OCI-LY1 (cell line): ENCODE measurements at regions not wholly inside any gene's neighbourhood (a gene's known extent, or its start where the extent isn't known, plus 50 kb on each side); places are given as distances from the start of the nearest gene placed in this dataset.

Experiments
- H2AFZ ChIP-seq: fragments of 200-600 bp; sonication (generic), shearing (Covaris generic); 2 replicates; pipeline ENCODE4 v1.6.0; 2014; ENCODE audit warnings: antibody characterized with exemption, mild to moderate bottlenecking, low read length
- H3F3A ChIP-seq: fragments of 200-600 bp; sonication (generic), shearing (Covaris generic); 2 replicates; pipeline ENCODE4 v1.6.0; 2014; ENCODE audit warnings: mild to moderate bottlenecking, antibody characterized with exemption, low read length, moderate library complexity; ENCODE audit not compliant: insufficient read depth
- H3K27ac ChIP-seq: fragments of 200-600 bp; sonication (generic); 2 replicates; pipeline ENCODE4 v1.5.1; 2014; ENCODE audit warnings: low read length, mixed run types, mild to moderate bottlenecking, low read depth; ENCODE audit not compliant: poor library complexity, severe bottlenecking
- H3K27me3 ChIP-seq: fragments of 200-600 bp; sonication (generic); 2 replicates; pipeline ENCODE4 v1.6.0; 2014; ENCODE audit warnings: antibody characterized with exemption, mild to moderate bottlenecking, low read length, moderate library complexity; ENCODE audit not compliant: insufficient read depth
- H3K36me3 ChIP-seq: fragments of 200-600 bp; sonication (generic); 2 replicates; pipeline ENCODE4 v1.6.1; 2014; ENCODE audit warnings: mild to moderate bottlenecking, antibody characterized with exemption, low read length, moderate library complexity, mixed read lengths; ENCODE audit not compliant: insufficient read depth
- H3K4me1 ChIP-seq: fragments of 200-600 bp; sonication (generic); 2 replicates; pipeline ENCODE4 v1.5.1; 2014; ENCODE audit warnings: mild to moderate bottlenecking, low read length, moderate library complexity; ENCODE audit not compliant: insufficient read depth, severe bottlenecking
- H3K4me2 ChIP-seq: fragments of 200-600 bp; sonication (generic), shearing (Covaris generic); 2 replicates; pipeline ENCODE4 v1.6.1; 2014; ENCODE audit warnings: low read length
- H3K4me3 ChIP-seq: fragments of 200-600 bp; sonication (generic); 2 replicates; pipeline ENCODE4 v1.5.1; 2014; ENCODE audit warnings: low read length, low read depth, mild to moderate bottlenecking, mixed read lengths; ENCODE audit not compliant: poor library complexity, severe bottlenecking
- H3K79me2 ChIP-seq: fragments of 200-600 bp; shearing (Covaris generic); 2 replicates; pipeline ENCODE4 v1.6.1; 2016; ENCODE audit warnings: mixed run types, low read length, mixed read lengths; ENCODE audit not compliant: insufficient read depth
- H3K9ac ChIP-seq: fragments of 200-600 bp; sonication (generic), shearing (Covaris generic); 2 replicates; pipeline ENCODE4 v1.6.1; 2014; ENCODE audit warnings: mild to moderate bottlenecking, low read length, mixed read lengths
- H3K9me2 ChIP-seq: fragments of 200-600 bp; sonication (generic), shearing (Covaris generic); 2 replicates; pipeline ENCODE4 v1.6.1; 2014; ENCODE audit warnings: low read depth, mild to moderate bottlenecking, low read length, mixed read lengths
- H3K9me3 ChIP-seq: fragments of 200-600 bp; shearing (Covaris generic); 2 replicates; pipeline ENCODE4 v1.6.1; 2014; ENCODE audit warnings: low read length, mixed read lengths
- H4K20me1 ChIP-seq: fragments of 200-600 bp; sonication (generic), shearing (Covaris generic); 2 replicates; pipeline ENCODE4 v1.6.0; 2016; ENCODE audit warnings: mild to moderate bottlenecking, low read length; ENCODE audit not compliant: insufficient read depth
- CTCF ChIP-seq: fragments of 200-600 bp; sonication (generic), shearing (Covaris generic); IDR thresholded peaks from 2 replicates; pipeline ENCODE4 v1.5.1; 2017; ENCODE audit warnings: mild to moderate bottlenecking, antibody characterized with exemption, low read length, moderate library complexity, mixed read lengths
- EZH2 ChIP-seq: fragments of 200-600 bp; sonication (generic), shearing (Covaris generic); IDR thresholded peaks from 2 replicates; pipeline ENCODE4 v1.8.0; 2017; ENCODE audit warnings: borderline replicate concordance, mixed run types, mild to moderate bottlenecking, antibody characterized with exemption, low read length, moderate library complexity, mixed read lengths

- Histone ChIP-seq H3K79me2 (no peaks in the 10 kb centered on the region), H3K4me3 (no peak overlapping the region), H4K20me1 (no peaks in the 10 kb centered on the region), H3K9me3 (no peaks in the 10 kb centered on the region), H2AFZ (no peak overlapping the region), H3K9ac (no peak overlapping the region), H3K4me1 (no peaks in the 10 kb centered on the region), H3K4me2 (no peak overlapping the region), H3K27ac (no peak overlapping the region), H3K9me2 (no peaks in the 10 kb centered on the region), H3K36me3 (no peaks in the 10 kb centered on the region), H3K27me3 (no peaks in the 10 kb centered on the region), H3F3A (no peaks in the 10 kb centered on the region)
- no peak for TF ChIP-seq EZH2
- no peak for TF ChIP-seq CTCF
These were observed 1697.3 kb upstream of the MIR17HG start for GRCh38 chr13:89650226-89650625.

GRCh38 chr13:89660752-89661151, 1686.7 kb upstream of the MIR17HG start:
- H3K27ac ChIP-seq, result no peak overlapping the region
- H3K4me3 ChIP-seq, result no peak overlapping the region
- TF ChIP-seq EZH2 (no peak), CTCF (no peak)
- H3K9me2 ChIP-seq, result no peaks in the 10 kb centered on the region
- H3K4me1 ChIP-seq, result no peaks in the 10 kb centered on the region
- no peaks in the 10 kb centered on the region for H3K9me3 ChIP-seq
- H3K4me2 ChIP-seq, result no peak overlapping the region
- H4K20me1 ChIP-seq, result no peaks in the 10 kb centered on the region
- H3K36me3 ChIP-seq, result no peaks in the 10 kb centered on the region
- no peak overlapping the region for H3K9ac ChIP-seq
- no peaks in the 10 kb centered on the region for H3K79me2 ChIP-seq
- H3F3A ChIP-seq, result no peaks in the 10 kb centered on the region
- H3K27me3 ChIP-seq, result no peaks in the 10 kb centered on the region
- no peak overlapping the region for H2AFZ ChIP-seq

DNA sequence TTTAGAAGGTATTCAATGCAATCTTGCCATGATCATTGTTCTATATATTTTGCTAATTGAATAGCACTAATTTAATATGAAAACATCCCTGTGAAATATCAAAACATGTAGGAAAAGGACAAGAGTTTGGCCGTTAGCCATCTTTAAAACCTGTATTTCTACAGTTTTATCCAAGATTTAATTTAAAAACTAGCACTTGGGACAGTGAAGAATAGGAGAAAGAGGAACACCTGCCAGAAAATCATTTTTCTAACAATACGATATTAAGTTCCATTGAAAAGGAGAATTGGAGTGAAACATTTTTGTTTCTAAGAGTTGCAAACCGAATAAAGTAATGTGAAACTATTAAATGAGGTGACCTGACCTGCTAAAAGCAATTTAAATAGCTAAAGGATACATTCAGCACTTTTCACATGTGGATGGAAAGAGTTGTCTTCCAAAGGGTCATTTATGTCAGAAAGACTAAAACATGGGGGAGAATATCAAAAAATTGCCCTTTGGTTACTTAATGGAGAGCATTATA, 1673.6 kb upstream of the MIR17HG start:
- Histone ChIP-seq H3K9ac (no peak overlapping the region), H3K79me2 (no peaks in the 10 kb centered on the region), H3K4me1 (no peaks in the 10 kb centered on the region), H3K27me3 (no peaks in the 10 kb centered on the region), H3K27ac (no peak overlapping the region), H3K9me2 (no peaks in the 10 kb centered on the region), H2AFZ (no peak overlapping the region), H3K36me3 (no peaks in the 10 kb centered on the region), H3F3A (no peaks in the 10 kb centered on the region), H3K9me3 (no peaks in the 10 kb centered on the region), H3K4me3 (no peak overlapping the region), H4K20me1 (no peaks in the 10 kb centered on the region), H3K4me2 (no peak overlapping the region)
- TF ChIP-seq EZH2 (no peak), CTCF (no peak)
